Stimulated activated CD8-positive, alpha-beta memory T cell treated with anti-CD3 and anti-CD28 coated beads, Interleukin-15, amount 100 ng/mL, for 1 hour (primary cell): ENCODE measurements at regions not wholly inside any gene's neighbourhood (a gene's known extent, or its start where the extent isn't known, plus 50 kb on each side); places are given as distances from the start of the nearest gene placed in this dataset.

Experiments used
- DNase-seq: peaks from one replicate; pipeline ENCODE4 v3.0.0-alpha.2; 2020; ENCODE audit warnings: low read depth

GRCh38 chr6:105850261-105851112, 235.6 kb upstream of the PRDM1 start:
- no peak for DNase-seq

DNA sequence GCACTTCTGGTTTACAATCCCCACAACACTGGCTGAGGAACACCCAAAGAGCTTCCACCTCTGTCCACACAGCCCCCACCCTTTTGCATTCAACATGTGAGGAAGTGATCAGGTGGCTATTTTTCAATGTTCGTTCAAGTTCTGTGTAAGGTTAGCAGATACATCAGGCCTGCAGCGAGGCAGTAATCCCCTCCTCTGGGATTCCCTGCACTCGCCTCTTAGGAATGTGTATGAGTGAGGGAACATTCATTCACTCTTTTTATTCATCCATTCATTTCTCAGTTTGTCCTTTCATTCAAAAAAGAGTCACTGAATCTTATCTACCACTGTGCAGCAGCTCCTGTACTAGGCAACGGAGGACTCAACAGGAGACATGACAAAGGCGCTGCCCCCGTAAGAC, 236.4 kb upstream of the PRDM1 start:
- no peak for DNase-seq

DNA sequence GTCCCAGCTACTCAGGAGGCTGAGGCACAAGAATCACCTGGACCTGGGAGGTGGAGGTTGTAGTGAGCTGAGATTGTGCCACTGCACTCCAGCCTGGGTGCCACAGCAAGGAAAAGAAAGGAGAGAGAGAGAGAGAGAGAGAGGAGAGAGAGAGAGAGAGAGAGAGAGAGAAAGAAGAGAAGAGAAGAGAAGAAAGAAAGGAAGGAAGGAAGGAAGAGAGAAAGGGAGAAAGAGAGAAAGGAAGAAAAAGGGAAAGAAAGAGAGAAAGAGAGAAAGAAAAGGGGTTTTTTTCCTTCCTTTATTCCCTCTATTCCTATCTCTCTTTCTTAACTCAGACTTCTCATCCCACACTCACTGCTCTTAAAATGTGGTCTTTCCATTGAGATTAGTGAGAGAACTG, 238.7 kb upstream of the PRDM1 start:
- DNase-seq = no peak

DNA sequence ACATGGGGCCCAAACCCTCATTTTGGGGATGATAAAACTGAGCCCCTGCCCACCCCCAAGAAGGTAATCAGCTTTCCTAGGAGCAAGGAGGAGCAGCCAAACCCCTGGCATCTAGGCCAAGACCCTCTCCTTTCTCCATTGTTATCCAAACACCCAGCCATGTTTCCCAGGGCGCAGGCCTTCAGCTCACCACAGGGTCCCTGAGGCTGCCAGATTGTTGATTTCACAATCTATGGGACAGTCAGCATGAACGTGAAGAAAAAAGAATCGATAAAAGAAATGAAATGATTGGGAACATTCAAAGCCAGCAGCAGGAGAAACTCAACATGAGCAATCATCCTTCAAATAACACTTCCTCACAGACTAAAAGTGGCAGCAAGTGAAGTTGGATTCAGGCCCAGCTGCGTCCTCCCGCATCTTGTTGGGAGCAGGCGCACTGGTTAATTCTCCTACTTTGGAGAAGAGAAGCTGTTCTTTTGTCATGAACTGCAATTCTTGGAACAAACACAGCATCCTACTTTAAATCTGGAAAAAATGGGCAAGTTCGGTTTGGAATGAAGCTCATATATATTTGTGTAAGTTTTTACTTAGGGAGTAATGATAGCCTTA, 241.8 kb upstream of the PRDM1 start:
- DNase-seq = no peak

DNA sequence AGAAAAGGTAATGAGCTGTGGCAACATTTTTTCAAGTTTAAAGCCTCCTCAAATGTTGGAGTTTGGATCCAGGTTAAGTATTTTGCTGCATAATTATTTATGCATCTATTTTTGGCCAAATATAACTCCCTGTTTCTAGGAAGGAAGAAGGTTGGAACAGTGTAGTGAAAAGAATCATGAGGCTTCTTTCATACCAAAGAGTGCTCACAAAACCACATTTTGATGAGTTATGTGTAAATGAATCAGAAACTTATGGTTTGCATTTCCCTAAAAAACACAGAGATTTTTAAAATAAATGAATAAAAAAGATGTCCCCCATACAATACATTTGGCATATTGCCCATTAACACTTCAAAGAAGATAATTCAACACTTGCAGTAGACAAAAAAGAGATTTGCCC, 246.9 kb upstream of the PRDM1 start:
- no peak for DNase-seq

- no peak for DNase-seq
Measured at GRCh38 chr6:105838171-105838570, 248.0 kb upstream of the PRDM1 start.

DNA sequence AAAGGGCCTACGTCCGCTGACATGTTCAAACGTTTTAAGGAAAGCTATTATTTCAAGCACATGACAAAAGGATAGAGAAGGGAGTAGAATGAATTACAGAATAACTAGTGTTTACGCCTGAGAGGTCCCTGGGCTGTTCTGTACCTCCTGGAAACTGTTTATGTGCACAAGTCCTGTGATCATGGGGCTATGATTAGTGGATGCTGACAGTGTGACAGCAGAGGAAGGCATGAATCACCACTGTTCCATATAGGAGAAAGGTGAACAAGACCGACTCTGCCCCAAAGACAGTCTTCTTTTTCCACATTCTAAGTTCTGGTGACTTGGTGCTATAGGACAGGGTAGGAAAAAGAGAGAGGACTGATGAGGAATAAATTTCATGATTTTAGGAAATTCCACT, 249.2 kb upstream of the PRDM1 start:
- DNase-seq = no peak

DNA sequence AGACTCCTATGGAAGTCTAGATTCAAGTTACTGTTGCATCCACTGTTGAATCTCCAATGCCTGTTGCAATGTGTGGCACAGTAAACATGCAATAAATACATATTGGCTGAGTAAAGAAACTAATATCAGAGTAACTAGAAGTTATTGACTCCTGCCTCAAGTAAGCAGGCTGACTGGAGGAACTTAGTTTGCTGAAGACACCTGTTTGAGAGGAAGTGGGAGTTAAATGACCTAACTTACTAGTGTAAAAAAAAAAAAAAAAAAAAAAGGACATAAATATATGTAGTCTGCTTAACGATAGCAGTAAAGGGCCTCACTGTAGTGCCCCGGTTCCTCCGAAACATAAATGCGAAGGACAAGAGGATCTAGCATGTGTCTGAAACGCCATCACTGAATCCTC, 249.8 kb upstream of the PRDM1 start:
- DNase-seq = no peak

- no peak for DNase-seq
Measured at GRCh38 chr6:105835373-105835772, 250.8 kb upstream of the PRDM1 start.

- no peak for DNase-seq
Measured at GRCh38 chr6:105833959-105834947, 251.9 kb upstream of the PRDM1 start.

DNA sequence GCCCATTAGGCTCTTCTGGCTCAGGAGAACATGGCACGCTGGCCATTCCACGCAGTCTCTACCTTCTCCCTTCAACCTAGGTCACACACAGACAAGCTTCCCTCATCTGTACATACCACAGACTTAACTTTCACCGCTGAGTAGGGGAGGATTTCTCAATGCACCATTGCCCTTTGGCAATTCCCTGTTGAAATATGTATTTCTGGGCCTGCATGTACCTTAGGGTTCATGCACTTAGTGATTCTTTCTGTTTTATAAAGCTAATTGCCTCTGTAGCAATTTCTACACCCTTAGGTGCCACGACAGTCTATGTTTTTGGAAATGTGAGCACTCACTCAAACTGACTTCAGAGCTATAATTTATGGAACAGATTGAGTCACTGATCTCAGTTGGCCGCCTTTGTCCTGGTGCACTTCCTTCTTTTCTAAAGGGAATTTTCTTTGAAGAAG, 253.8 kb upstream of the PRDM1 start:
- no peak for DNase-seq

GRCh38 chr6:105831311-105832097, 254.6 kb upstream of the PRDM1 start:
- no peak for DNase-seq

DNA sequence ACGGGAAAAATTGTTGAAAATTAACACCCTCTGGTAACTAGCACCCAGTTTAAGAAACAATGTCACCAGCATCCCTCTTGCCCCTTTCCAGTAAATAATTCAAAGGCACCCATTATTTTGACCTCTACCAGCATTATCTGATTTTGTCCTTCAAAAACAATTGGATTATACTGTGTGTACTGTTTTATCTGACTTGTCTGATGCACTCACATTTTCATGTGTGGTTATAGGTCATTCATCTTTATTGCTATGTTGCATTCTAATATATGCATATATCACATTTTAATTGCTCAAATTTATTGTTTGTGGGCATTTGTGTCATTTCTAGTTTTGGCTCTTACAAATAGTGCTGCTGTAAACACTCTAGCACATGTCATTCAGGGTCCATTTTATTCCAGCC, 260.9 kb upstream of the PRDM1 start:
- DNase-seq = no peak

GRCh38 chr6:105824732-105825131, 261.4 kb upstream of the PRDM1 start:
- DNase-seq = no peak

GRCh38 chr6:105821777-105822176, 264.4 kb upstream of the PRDM1 start:
- DNase-seq = no peak

DNA sequence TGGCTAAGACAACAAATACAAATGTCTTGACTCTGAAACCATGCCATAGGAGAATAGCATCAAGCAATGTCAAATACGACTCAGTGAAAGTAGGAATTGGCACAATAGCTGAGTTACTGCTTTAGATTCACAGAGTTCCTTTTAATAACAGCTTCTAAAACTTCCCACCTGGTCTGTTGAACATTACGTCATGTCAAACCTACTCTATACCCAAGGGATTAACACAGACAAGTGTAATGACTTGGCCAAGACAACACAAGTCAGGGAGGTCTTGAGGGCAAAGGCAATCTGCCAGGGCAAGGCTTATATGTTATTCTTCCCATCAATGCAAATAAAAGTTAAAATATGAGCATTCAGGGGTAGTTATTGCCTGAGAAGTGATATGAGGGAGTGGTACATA, 265.1 kb upstream of the PRDM1 start:
- DNase-seq = no peak

- no peak for DNase-seq
Measured at GRCh38 chr6:105819745-105820144, 266.4 kb upstream of the PRDM1 start.

DNA sequence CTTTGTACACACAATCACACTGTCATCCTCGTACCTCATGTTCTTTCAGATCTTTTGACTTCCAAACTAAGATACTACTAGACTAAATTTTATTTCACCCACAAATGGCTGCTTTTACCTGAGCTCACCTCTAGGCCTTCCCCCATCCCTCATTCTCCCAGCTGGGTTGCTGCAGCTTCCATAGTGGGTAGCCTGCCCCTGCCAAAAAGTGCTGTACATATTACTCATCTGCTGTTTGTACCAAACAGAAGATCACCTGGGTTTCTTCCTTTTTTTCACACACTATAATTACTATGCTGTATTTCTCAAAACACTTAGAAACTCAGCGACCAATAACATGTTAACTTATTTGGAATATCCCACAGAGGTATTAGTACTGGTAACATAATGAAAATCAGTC, 267.6 kb upstream of the PRDM1 start:
- DNase-seq = no peak

DNA sequence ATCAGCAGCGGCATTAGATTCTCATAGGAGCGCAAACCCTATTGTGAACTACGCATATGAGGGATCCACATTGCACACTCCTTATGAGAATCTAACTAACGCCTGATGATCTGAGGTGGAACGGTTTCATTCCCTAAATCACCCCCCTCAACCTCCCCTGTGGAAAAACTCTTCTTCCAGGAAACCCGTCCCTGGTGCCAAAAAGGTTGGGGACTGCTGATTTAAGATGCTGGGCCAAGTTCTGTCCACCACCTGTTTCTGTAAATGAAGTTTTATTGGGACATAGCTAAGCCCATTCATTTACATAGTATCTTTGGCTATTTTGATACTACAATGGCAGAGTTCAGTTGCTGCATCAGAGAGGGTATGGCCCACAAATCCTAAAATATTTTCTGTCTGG, 268.2 kb upstream of the PRDM1 start:
- DNase-seq = no peak

DNA sequence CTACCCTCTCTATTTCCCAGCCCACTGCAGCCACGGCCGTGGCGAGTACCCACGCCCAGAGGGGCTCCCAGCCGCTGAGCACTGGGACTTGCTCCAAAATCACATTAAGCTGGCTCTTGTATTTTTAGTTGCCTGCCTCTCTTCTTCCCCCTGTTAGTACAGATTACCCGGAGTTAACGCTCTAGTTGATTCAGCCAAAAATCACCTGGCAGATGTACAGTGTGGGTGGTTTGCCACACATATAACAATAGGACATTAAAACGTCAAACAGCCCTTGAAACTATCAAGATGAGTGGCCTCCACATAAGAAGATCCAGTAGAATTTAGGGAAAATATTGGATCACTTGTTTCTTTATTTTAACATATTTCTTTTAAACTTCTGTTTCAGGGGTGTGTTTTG, 268.8 kb upstream of the PRDM1 start:
- no peak for DNase-seq

DNA sequence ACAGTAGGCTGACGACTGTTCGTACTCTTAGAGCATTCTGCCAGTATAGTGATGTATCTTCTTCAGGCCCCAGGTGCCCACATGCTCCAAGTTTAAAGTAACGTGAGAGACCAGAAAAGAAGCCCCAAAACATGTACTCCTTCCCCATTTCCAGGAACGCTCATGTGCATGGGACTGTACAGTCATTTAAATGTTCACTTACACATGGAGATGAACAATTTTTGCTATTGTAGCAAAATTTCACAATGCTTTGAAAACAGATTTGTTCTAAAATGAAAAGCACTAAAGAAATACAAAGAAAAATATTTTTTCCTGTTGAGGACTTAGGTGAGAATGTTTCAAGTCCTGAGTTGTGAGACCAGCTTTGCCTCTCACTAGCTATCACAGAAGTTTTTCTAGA, 269.3 kb upstream of the PRDM1 start:
- no peak for DNase-seq
